ENCODE measurements at regions not wholly inside any gene's neighbourhood (a gene's known extent, or its start where the extent isn't known, plus 50 kb on each side); places are given as distances from the start of the nearest gene placed in this dataset.
A peak's percentile ranks its signal among the peaks of the same experiment; 100 is the strongest.

DNA sequence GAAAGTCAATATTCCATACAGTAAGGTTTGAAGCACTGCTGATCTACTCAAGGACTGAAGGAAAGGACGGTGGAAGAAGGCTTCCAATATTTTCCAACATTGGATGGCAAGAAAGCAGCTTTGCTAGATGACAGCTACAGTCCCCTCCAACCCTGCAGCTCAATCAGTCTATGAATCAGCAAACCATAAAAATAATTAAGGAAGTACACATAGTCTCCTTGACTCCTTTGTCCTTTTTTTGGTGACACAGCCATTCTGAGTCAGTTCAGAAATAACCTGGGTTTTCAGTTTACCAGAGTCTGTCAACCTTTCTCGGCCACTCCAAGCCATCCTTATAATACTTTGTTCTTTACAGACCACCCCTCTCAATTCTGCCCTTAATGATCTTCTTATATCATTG lies 232.5 kb downstream of the IBTK start:
- H3K27me3 Mint-ChIP-seq (ENCODE audit: low read depth), result no peaks in the 10 kb centered on the region
- DNase-seq (ENCODE audit: low spot score), result no peak
- H3K9me3 Mint-ChIP-seq (ENCODE audit: low read depth), result peaks cover 11% of the 10 kb centered on the region
- no peak for TF ChIP-seq CTCF (IDR thresholded peaks at IDR 0.05)
- peaks cover 4% of the 10 kb centered on the region for H3K36me3 Mint-ChIP-seq (ENCODE audit: low read depth)
- peaks cover 61% of the 10 kb centered on the region for H3K4me1 Mint-ChIP-seq (ENCODE audit: low read depth)
- H3K27ac Mint-ChIP-seq (ENCODE audit: unreplicated experiment), result no peak overlapping the region
- no peak overlapping the region for H3K4me3 Mint-ChIP-seq (ENCODE audit: unreplicated experiment)

DNA sequence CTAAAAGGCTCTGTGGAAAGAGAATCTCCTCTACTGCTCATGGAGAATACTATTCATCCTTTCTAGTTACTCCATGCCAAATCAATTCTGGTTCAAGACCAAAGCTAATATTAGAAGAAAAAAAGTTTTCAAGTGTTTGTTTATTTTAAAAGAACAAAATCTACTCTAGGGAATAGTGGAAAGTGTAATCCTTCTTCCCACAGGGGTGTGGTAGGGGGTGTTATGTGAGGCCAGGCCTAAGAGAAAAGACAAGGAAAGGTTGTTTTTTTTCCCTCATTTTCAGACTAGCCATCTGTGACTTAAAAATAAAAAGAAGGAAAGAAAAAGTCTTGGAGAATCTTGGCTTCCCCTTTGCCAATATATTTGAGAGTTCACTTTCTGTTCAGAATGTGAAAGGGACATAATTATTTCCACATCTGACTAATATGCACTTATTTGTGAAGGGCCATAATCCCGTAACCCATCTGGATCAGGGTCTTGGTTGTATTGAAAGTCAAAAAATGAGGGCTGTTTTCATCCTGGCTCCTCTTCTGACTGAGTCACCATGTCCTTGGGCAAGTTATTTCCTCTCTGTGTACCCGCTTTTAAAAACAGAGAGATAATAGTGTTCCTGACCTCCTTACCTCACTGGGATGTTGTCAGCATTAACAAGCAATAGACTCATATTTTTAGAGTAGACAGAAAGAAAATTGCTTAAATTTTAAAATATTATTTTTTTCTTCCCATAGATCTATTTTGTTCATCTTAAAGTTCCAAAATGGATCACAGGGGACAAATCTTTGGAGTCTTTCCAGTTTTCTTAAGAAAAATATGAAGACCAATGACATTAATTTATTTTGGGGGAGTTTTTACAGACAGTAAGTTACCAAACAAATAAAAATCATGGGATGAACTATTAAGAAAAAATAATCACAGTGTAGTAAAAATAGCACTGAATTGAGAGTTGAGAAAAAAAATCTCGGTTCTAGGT lies 233.7 kb downstream of the IBTK start:
- no peak for DNase-seq (ENCODE audit: low spot score)
- Mint-ChIP-seq H3K4me3 (ENCODE audit: unreplicated experiment) (no peak overlapping the region), H3K27ac (ENCODE audit: unreplicated experiment) (peak overlapping the region; percentile 75), H3K9me3 (ENCODE audit: low read depth) (peaks cover 19% of the 10 kb centered on the region), H3K27me3 (ENCODE audit: low read depth) (no peaks in the 10 kb centered on the region), H3K4me1 (ENCODE audit: low read depth) (peaks cover 61% of the 10 kb centered on the region), H3K36me3 (ENCODE audit: low read depth) (peaks cover 6% of the 10 kb centered on the region)
- no peak for TF ChIP-seq CTCF (IDR thresholded peaks at IDR 0.05)

GRCh38 chr6:82006027-82006738 lies 241.4 kb downstream of the IBTK start:
- Mint-ChIP-seq H3K27me3 (ENCODE audit: low read depth) (no peaks in the 10 kb centered on the region), H3K36me3 (ENCODE audit: low read depth) (peaks cover 11% of the 10 kb centered on the region), H3K4me3 (ENCODE audit: unreplicated experiment) (no peak overlapping the region), H3K27ac (ENCODE audit: unreplicated experiment) (no peak overlapping the region), H3K4me1 (ENCODE audit: low read depth) (no peaks in the 10 kb centered on the region), H3K9me3 (ENCODE audit: low read depth) (peaks cover 46% of the 10 kb centered on the region)
- TF ChIP-seq CTCF (IDR thresholded peaks at IDR 0.05), result peak; percentile 82
- DNase-seq (ENCODE audit: low spot score), result peak; percentile 33

DNA sequence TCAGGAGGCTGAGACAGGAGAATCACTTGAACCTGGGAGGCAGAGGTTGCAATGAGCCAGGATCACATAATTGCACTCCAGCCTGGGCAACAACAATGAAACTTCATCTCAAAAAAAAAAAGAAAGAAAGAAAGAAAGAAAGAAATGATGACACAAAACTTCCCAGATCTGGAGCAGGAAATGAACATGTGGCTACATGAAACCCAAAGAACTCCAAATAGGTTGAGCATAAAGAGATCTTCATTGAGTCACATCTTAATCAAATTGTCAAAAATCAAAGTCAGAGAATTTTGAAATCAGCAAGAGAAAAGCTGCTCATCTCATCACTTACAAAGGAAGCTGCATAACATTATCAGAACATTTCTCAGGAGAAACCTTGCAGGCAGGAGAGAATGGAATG lies 247.0 kb downstream of the IBTK start:
- peaks cover 41% of the 10 kb centered on the region for H3K4me1 Mint-ChIP-seq (ENCODE audit: low read depth)
- no peak for TF ChIP-seq CTCF (IDR thresholded peaks at IDR 0.05)
- no peak overlapping the region for H3K4me3 Mint-ChIP-seq (ENCODE audit: unreplicated experiment)
- no peaks in the 10 kb centered on the region for H3K27me3 Mint-ChIP-seq (ENCODE audit: low read depth)
- H3K27ac Mint-ChIP-seq (ENCODE audit: unreplicated experiment), result no peak overlapping the region
- no peak for DNase-seq (ENCODE audit: low spot score)
- H3K9me3 Mint-ChIP-seq (ENCODE audit: low read depth), result peaks cover 7% of the 10 kb centered on the region
- no peaks in the 10 kb centered on the region for H3K36me3 Mint-ChIP-seq (ENCODE audit: low read depth)

GRCh38 chr6:81999826-82000225 lies 247.3 kb upstream of the TENT5A start:
- no peak for TF ChIP-seq CTCF (IDR thresholded peaks at IDR 0.05)
- Mint-ChIP-seq H3K9me3 (ENCODE audit: low read depth) (peaks cover 5% of the 10 kb centered on the region), H3K27me3 (ENCODE audit: low read depth) (no peaks in the 10 kb centered on the region), H3K4me3 (ENCODE audit: unreplicated experiment) (no peak overlapping the region), H3K27ac (ENCODE audit: unreplicated experiment) (no peak overlapping the region), H3K4me1 (ENCODE audit: low read depth) (peaks cover 44% of the 10 kb centered on the region), H3K36me3 (ENCODE audit: low read depth) (no peaks in the 10 kb centered on the region)
- DNase-seq (ENCODE audit: low spot score), result no peak

Data from chondrocyte (in vitro differentiated cells).